ENCODE measurements at regions not wholly inside any gene's neighbourhood (a gene's known extent, or its start where the extent isn't known, plus 50 kb on each side); places are given as distances from the start of the nearest gene placed in this dataset.

GRCh38 chr18:51580580-51580979 is 383.1 kb upstream of the MEX3C start:
- no peak for DNase-seq (ENCODE audit: low spot score)

- DNase-seq (ENCODE audit: low spot score) = no peak
Measured at GRCh38 chr18:51582551-51582950, 385.1 kb upstream of the MEX3C start.

- no peak for DNase-seq (ENCODE audit: low spot score)
Measured at GRCh38 chr18:51588616-51589015, 391.1 kb upstream of the MEX3C start.

DNA sequence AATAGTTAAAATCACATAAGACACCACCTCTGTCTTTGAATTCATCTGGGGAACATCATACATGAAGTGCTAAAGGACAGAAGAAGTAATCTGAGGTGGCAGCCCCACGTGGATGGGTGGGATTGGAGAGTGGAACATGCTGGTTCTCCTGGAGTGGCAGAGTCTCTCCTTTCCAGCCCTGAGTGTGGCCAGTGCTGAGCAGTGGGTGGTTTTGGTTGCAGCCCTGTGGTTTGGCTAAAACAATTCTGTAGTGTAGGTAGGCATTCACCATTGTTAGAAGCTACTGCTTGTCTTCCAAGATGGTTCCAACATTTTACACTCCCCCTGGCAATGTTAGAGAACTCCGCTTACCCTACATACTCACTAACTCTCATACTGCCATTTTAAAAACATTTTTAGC is 396.4 kb upstream of the MEX3C start:
- no peak for DNase-seq (ENCODE audit: low spot score)

GRCh38 chr18:51603111-51603510 is 405.6 kb upstream of the MEX3C start:
- no peak for DNase-seq (ENCODE audit: low spot score)

GRCh38 chr18:51603551-51603950 is 406.1 kb upstream of the MEX3C start:
- DNase-seq (ENCODE audit: low spot score) = no peak

DNA sequence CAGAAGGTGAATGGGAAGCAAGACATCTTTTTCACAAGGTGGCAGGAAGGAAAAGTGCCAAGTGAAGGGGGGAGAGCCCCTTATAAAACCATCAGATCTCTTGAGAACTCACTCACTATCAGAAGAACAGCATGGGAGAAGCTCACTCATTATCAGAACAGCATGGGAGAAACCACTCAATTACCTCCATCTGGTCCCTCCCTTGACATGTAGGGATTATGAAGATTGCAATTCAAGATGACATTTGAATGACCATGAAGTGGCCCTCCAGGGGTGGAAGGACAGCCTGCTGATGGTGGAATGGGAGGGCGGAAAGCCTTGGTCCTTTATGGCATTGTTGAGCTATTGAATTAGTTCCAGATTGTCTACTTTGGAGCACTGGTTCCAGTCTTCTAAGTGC is 413.0 kb upstream of the MEX3C start:
- DNase-seq (ENCODE audit: low spot score) = no peak

GRCh38 chr18:51611326-51611725 is 413.8 kb upstream of the MEX3C start:
- no peak for DNase-seq (ENCODE audit: low spot score)

GRCh38 chr18:51614033-51614432 is 416.6 kb upstream of the MEX3C start:
- DNase-seq (ENCODE audit: low spot score) = no peak

DNA sequence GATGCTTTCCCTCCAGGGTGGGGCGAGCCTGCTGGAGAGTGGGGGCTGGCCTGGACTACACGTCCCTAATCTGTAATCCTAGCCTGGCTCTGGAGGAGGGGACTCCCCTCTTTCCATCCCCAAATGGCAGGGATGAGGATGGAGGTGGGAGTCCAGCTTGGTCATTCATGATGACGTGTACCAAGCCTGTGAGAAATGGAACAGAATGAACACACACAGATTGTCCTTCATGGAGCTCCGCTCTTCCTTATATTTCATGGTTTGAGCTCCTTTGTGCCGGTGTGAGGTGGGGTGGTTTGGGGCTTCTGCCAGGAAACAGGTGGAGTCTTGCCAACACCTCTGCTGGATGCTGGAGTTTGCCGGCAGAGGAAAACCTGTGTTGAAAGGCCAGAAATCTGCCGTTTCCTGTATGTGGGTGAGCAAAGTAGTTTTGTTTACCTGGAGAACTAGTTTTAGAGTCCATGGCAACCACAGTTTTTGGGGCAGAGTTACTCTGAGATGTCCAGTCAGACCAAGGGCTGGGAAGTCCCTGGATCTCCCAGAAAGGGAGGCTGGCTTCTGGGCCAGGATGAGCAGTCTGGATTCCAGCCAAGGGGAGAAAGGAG is 417.6 kb upstream of the MEX3C start:
- DNase-seq (ENCODE audit: low spot score) = no peak

GRCh38 chr18:51617167-51617566 is 419.7 kb upstream of the MEX3C start:
- no peak for DNase-seq (ENCODE audit: low spot score)

DNA sequence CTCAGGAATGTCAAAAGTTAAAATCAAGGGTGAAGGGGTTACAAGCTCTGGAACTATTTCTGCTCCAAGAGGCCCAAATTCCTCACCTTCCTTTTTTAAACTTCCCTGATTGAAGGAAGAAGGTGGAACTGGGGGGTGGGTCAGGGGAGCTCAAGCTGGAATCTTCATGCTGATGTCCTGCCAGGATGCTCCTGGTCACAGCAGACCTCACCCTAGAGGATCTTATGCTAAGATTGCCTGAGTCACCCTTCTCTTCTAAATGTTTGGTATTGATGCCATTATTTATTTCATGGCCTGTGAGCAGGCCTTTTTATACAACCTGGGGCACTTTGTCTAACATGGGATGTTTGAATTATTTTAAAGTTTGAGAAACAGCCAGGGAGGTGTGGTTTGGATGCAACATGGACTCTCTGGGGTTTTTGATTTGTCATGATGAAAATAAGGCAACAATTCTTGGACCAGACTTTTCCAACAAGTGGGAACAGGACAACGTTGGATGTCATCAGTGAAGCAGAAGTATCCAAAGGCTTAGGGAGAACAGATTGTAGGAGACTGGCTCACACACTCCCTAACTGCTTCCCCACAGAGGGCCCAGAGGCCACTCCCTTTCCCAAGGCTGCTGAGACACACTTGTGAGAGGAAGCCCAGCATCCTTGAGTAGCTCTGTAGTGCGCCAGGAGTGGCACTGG is 420.2 kb upstream of the MEX3C start:
- DNase-seq (ENCODE audit: low spot score) = no peak

- no peak for DNase-seq (ENCODE audit: low spot score)
Measured at GRCh38 chr18:51619283-51619682, 421.8 kb upstream of the MEX3C start.

GRCh38 chr18:51621113-51621863 is 423.8 kb upstream of the MEX3C start:
- DNase-seq (ENCODE audit: low spot score) = peak; percentile 19

GRCh38 chr18:51621864-51622160 is 424.3 kb upstream of the MEX3C start:
- no peak for DNase-seq (ENCODE audit: low spot score)

- DNase-seq (ENCODE audit: low spot score) = no peak
Measured at GRCh38 chr18:51622702-51623101, 425.2 kb upstream of the MEX3C start.

DNA sequence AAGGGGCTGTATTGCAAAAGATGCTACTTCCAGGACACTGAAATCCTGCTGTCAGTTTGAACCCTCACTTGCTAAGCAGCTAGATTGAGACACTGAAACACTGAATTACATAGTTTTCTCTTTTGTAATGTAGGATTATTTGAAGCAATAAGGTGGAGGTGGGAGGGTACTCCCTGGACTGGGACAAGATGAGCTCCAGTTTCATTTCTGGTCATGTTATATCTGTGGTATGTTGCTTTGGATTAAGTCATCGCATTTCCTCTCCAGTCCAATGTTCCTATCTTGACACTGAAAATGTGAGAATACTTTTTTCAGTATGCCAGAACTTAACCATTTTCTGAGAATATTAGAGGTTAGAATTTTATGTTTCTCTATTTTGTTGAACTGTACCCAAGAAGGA is 426.2 kb upstream of the MEX3C start:
- no peak for DNase-seq (ENCODE audit: low spot score)

DNA sequence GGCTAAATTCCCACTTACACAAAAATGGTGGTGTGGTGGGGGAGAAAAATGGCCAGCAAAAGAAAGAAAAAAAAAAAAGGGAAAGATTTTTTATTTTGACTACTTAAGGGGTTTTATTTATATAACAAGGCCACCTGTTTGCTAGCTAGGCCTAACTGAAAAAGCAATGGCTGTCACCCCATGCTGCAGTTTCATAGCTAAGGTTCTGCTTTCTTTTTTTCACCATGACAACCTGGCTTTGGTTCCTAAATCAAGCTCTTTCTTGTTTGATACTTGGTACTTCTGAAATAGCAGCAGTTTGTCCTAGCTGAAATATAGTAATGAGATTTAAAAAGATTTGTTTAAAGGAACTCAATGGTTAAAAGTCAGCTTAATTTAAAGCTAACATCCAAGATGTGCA is 433.2 kb upstream of the MEX3C start:
- DNase-seq (ENCODE audit: low spot score) = no peak

DNA sequence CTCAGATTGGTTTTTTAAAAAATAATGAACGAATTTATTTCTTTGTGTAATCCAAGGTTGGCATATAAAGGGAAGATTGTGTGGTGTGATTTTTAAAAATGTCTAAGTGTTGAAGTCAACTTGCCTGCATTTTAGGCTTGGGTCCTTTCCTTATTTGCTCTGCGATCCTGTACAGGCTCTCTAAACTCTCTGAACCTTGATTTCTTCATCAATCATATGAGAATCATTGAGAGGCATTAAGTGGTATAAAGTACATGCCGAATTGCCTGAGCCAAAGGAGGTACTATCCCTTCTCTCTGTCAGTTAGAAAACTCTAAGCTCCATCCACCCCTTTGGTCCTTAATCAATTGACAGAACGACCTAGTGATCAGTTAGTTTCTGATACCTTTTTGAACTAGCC is 440.4 kb upstream of the MEX3C start:
- no peak for DNase-seq (ENCODE audit: low spot score)

GRCh38 chr18:51639541-51639940 is 442.1 kb upstream of the MEX3C start:
- no peak for DNase-seq (ENCODE audit: low spot score)

- DNase-seq (ENCODE audit: low spot score) = no peak
Measured at GRCh38 chr18:51643483-51643882, 446.0 kb upstream of the MEX3C start.

- DNase-seq (ENCODE audit: low spot score) = no peak
Measured at GRCh38 chr18:51645607-51646006, 448.1 kb upstream of the MEX3C start.

GRCh38 chr18:51647346-51647745 is 449.9 kb upstream of the MEX3C start:
- no peak for DNase-seq (ENCODE audit: low spot score)

- no peak for DNase-seq (ENCODE audit: low spot score)
Measured at GRCh38 chr18:51647942-51648341, 450.5 kb upstream of the MEX3C start.

Measured in SW480 (cell line).